GM23248 (cell line): ENCODE measurements at regions not wholly inside any gene's neighbourhood (a gene's known extent, or its start where the extent isn't known, plus 50 kb on each side); places are given as distances from the start of the nearest gene placed in this dataset.

Experiments
- EZH2 ChIP-seq: fragments of 200-600 bp; sonication (generic); IDR thresholded peaks from 2 replicates; pipeline ENCODE4 v1.6.1; 2018; ENCODE audit warnings: antibody characterized with exemption, mild to moderate bottlenecking; ENCODE audit not compliant: insufficient read depth, poor library complexity, severe bottlenecking
- EZH2phosphoT487 ChIP-seq: fragments of 200-600 bp; sonication (generic); IDR thresholded peaks from 2 replicates; pipeline ENCODE4 v1.6.1; 2018; ENCODE audit warnings: antibody characterized with exemption, moderate library complexity, mild to moderate bottlenecking, low read depth; ENCODE audit not compliant: insufficient read depth

DNA sequence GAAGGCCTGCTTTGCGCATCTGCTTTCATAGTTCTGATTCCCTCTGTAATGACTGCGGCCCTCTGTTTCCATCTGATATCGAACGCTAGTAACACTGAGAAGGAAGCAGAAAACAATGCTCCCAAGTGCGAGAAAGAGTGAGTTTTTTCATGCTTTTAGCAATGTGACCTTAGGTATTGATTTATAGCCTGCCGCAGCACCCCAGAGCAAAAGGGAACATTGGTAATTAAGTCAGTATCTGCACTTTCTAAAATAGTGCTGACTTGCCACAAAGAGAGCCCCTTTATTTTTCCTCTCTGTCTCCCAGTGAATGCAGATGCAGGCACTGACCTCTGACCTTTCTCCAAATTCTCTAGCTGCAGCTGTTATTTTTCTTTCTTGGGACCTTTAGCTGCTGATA is 129.8 kb downstream of the HDGFL1 start:
- TF ChIP-seq EZH2phosphoT487 (no peak), EZH2 (no peak)
